Activated B cell treated with CpG ODN at 0.5 μM for 24 hours (primary cell): ENCODE measurements at regions not wholly inside any gene's neighbourhood (a gene's known extent, or its start where the extent isn't known, plus 50 kb on each side); places are given as distances from the start of the nearest gene placed in this dataset.

Experiments
- ATAC-seq: fragments of 200-7000 bp; cut with Tn5 transposase; one replicate; pipeline ENCODE4 v1.10.0; 2021; ENCODE audit warnings: low read depth, mild to moderate bottlenecking, moderate library complexity
- CTCF ChIA-PET: fragments of 350-600 bp; sonication (Branson Sonifier 250); formaldehyde crosslinking; loops from one replicate; lab custom pipeline; 2021; ENCODE audit warnings: antibody characterized with exemption; lab: Charles Lee
- POLR2A ChIA-PET: fragments of 350-600 bp; sonication (Branson Sonifier 250); formaldehyde crosslinking; loops from one replicate; lab custom pipeline; 2021; ENCODE audit warnings: antibody characterized with exemption; lab: Charles Lee
- DNase-seq: peaks from one replicate; pipeline ENCODE4 v3.0.0; 2022
- H3K27ac Mint-ChIP-seq: one replicate; pipeline ENCODE4 v1.8.0; 2020; ENCODE audit warnings: mixed read lengths
- H3K27me3 Mint-ChIP-seq: one replicate; pipeline ENCODE4 v1.8.0; 2021; ENCODE audit warnings: mixed read lengths
- H3K36me3 Mint-ChIP-seq: one replicate; pipeline ENCODE4 v1.8.0; 2021; ENCODE audit warnings: low read depth, mixed read lengths
- H3K4me1 Mint-ChIP-seq: one replicate; pipeline ENCODE4 v1.8.0; 2021; ENCODE audit warnings: mixed read lengths
- H3K4me3 Mint-ChIP-seq: one replicate; pipeline ENCODE4 v1.8.0; 2020; ENCODE audit warnings: mild to moderate bottlenecking, mixed read lengths
- H3K9me3 Mint-ChIP-seq: one replicate; pipeline ENCODE4 v1.8.0; 2020; ENCODE audit warnings: mixed read lengths
- intact Hi-C: fragments of 100-400 bp; cut with micrococcal nuclease; formaldehyde crosslinking; loops from one replicate; pipeline ENCODE4 v1.15.1; 2024
- TF ChIP-seq, protein P1 (sequence below): fragments of 200-600 bp; IDR thresholded peaks from one replicate; pipeline ENCODE4 v1.8.0; 2022; ENCODE audit warnings: antibody characterized with exemption, mild to moderate bottlenecking

- Mint-ChIP-seq H3K36me3 (no peaks in the 10 kb centered on the region), H3K4me3 (no peak overlapping the region), H3K27me3 (no peaks in the 10 kb centered on the region), H3K9me3 (no peaks in the 10 kb centered on the region), H3K4me1 (peaks cover 3% of the 10 kb centered on the region), H3K27ac (no peak overlapping the region)
- ChIA-PET POLR2A (no interaction called here), CTCF (no interaction called here)
- DNase-seq (no peak), ATAC-seq (no peak)
- intact Hi-C loops: no loop called here
- TF ChIP-seq, protein P1, sequence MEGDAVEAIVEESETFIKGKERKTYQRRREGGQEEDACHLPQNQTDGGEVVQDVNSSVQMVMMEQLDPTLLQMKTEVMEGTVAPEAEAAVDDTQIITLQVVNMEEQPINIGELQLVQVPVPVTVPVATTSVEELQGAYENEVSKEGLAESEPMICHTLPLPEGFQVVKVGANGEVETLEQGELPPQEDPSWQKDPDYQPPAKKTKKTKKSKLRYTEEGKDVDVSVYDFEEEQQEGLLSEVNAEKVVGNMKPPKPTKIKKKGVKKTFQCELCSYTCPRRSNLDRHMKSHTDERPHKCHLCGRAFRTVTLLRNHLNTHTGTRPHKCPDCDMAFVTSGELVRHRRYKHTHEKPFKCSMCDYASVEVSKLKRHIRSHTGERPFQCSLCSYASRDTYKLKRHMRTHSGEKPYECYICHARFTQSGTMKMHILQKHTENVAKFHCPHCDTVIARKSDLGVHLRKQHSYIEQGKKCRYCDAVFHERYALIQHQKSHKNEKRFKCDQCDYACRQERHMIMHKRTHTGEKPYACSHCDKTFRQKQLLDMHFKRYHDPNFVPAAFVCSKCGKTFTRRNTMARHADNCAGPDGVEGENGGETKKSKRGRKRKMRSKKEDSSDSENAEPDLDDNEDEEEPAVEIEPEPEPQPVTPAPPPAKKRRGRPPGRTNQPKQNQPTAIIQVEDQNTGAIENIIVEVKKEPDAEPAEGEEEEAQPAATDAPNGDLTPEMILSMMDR: no peak
Observed at GRCh38 chr13:30128591-30128990, 178.8 kb downstream of the KATNAL1 start.

DNA sequence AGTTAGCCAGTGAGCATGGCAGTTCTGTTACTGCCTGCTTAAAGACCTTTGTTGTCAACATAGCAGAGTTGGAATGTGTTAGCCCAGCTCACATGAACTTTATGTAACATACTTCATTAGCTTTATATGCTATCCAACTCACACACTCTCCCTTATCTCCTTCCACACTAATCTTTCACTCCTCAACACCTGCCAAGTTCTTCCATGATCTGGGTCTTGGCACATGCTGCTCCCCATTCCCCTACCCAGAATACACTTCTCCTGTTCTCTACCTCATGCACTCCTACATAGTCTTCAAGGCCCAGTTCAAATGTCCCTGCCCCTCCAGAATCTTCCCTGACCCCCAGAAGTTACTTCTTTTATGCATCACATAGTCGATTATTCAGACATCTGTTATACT lies 179.3 kb downstream of the KATNAL1 start:
- ChIA-PET CTCF (interaction anchor here (2.6 kb wide), 1 partner anchor 13 kb away, joined by 12 read pairs; no protein-coding TSS in a partner anchor), POLR2A (no interaction called here)
- ATAC-seq (no peak), DNase-seq (no peak)
- H3K4me3 Mint-ChIP-seq: no peak overlapping the region
- TF ChIP-seq, protein P1: no peak
- intact Hi-C loops: no loop called here
- H3K9me3 Mint-ChIP-seq: no peaks in the 10 kb centered on the region
- no peaks in the 10 kb centered on the region for H3K27me3 Mint-ChIP-seq
- peaks cover 3% of the 10 kb centered on the region for H3K4me1 Mint-ChIP-seq
- H3K36me3 Mint-ChIP-seq: no peaks in the 10 kb centered on the region
- no peak overlapping the region for H3K27ac Mint-ChIP-seq

DNA sequence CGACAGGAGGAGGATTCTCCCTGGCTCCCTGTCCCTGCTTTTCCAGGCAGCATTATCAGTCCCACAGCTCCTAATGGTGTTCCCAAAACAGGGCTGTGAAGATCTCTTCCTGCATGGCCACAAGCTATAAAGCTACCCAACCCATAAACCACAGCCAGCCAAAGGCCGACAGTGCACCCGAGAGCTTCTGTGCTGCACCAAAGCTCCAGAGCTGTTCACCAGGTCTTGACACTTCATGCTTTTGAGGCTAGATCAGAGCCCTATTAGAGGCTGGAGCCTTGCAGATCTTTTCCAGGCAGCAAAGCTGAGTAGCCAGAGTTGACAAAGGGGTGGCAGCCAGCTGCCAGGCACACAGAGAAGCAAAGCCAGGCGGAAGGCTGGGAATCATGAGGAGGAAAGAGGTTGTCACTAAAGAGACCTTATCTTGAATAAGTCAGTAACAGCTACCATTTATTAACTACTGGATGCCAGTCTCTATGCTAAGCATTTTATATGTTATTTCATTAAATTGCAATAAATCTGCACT lies 180.4 kb downstream of the KATNAL1 start:
- DNase-seq (no peak), ATAC-seq (no peak)
- Mint-ChIP-seq H3K4me3 (no peak overlapping the region), H3K36me3 (no peaks in the 10 kb centered on the region), H3K9me3 (no peaks in the 10 kb centered on the region), H3K27me3 (no peaks in the 10 kb centered on the region), H3K27ac (no peak overlapping the region), H3K4me1 (peaks cover 5% of the 10 kb centered on the region)
- TF ChIP-seq, protein P1: no peak
- intact Hi-C loops: no loop called here
- CTCF ChIA-PET: interaction anchor here (2.6 kb wide), 1 partner anchor 12 kb away, joined by 12 read pairs; no protein-coding TSS in a partner anchor
- POLR2A ChIA-PET: interaction anchor here (0.6 to 1.1 kb wide), 2 partner anchors 12 to 380 kb away, joined by 3 to 4 read pairs; no protein-coding TSS in a partner anchor

DNA sequence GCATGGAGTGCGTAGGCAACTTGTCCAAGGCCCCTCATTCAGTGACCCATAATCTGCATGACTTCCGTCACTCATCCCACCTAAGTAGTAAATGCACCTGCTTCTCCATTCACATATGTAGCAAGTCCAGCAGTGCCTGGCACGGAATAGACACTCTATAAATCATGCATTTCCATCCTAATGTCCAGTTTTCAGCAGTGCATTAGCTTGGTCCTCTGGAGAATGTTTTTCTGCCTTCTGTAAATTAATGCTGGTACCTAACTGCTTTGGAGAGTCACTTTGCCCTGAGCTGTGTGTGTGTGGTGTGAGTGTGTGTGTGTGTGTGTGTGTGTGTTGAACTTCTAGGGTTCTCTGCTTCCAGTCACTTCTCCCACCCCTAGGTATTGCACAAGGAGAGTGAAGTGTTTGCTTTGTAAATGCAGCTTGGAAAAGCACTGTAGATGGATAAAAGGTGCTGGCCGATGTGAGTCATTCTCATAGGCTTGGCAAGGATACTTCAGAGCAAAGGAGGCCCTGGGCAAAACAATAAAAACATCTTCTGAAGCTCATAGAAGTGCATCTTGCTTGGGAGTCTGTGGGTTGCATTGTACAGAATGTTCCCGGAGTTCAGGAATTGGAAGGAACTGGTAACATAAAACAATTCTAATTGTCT lies 181.8 kb downstream of the KATNAL1 start:
- no peak for DNase-seq
- Mint-ChIP-seq H3K36me3 (no peaks in the 10 kb centered on the region), H3K4me1 (peaks cover 17% of the 10 kb centered on the region), H3K27ac (no peak overlapping the region), H3K9me3 (no peaks in the 10 kb centered on the region), H3K4me3 (no peak overlapping the region), H3K27me3 (no peaks in the 10 kb centered on the region)
- ChIA-PET POLR2A (no interaction called here), CTCF (interaction anchor here (2.6 kb wide), 1 partner anchor 11 kb away, joined by 12 read pairs; no protein-coding TSS in a partner anchor)
- TF ChIP-seq, protein P1: no peak
- ATAC-seq: no peak
- intact Hi-C loops: no loop called here

GRCh38 chr13:30124131-30124768 lies 183.1 kb downstream of the KATNAL1 start:
- H3K27ac Mint-ChIP-seq: no peak overlapping the region
- H3K36me3 Mint-ChIP-seq: no peaks in the 10 kb centered on the region
- no peak for ATAC-seq
- TF ChIP-seq, protein P1: no peak
- H3K9me3 Mint-ChIP-seq: no peaks in the 10 kb centered on the region
- ChIA-PET CTCF (no interaction called here), POLR2A (no interaction called here)
- DNase-seq: no peak
- peaks cover 4% of the 10 kb centered on the region for H3K27me3 Mint-ChIP-seq
- intact Hi-C loops: no loop called here
- peaks cover 29% of the 10 kb centered on the region for H3K4me1 Mint-ChIP-seq
- H3K4me3 Mint-ChIP-seq: no peak overlapping the region
